CD4-positive, alpha-beta T cell treated with Interleukin-12 subunit alpha and Interleukin-12 subunit beta, for 1 hour (primary cell): ENCODE measurements at regions not wholly inside any gene's neighbourhood (a gene's known extent, or its start where the extent isn't known, plus 50 kb on each side); places are given as distances from the start of the nearest gene placed in this dataset.

Experiments
- DNase-seq: peaks from one replicate; pipeline ENCODE4 v3.0.0-alpha.2; 2020

DNA sequence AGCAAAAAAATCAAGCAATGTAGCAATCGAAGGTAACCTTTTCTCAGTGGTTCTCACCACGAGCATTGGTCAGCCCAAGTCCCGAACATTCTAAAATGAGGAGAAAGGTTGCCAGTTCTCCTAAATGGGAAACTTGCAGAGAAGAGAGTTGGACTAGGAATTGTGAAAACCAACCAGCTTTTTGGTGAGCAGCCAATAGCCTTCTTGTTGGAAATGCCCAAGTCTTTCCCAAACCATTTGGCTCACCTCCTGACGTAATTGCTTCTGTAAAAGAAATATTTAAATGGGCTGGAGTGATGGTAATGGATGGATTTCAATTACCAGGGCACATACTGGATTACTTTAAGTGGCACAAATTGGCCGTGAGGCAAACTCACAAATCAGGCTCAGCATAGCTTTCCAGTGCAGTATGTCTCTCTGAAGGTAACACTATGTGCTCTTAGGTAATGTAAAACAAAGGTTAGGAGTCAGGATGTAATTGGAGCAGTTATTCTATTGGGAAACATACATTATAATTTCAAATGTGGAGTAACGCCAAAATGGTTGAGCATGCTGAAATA lies 423.2 kb downstream of the KLF5 start:
- DNase-seq = no peak

DNA sequence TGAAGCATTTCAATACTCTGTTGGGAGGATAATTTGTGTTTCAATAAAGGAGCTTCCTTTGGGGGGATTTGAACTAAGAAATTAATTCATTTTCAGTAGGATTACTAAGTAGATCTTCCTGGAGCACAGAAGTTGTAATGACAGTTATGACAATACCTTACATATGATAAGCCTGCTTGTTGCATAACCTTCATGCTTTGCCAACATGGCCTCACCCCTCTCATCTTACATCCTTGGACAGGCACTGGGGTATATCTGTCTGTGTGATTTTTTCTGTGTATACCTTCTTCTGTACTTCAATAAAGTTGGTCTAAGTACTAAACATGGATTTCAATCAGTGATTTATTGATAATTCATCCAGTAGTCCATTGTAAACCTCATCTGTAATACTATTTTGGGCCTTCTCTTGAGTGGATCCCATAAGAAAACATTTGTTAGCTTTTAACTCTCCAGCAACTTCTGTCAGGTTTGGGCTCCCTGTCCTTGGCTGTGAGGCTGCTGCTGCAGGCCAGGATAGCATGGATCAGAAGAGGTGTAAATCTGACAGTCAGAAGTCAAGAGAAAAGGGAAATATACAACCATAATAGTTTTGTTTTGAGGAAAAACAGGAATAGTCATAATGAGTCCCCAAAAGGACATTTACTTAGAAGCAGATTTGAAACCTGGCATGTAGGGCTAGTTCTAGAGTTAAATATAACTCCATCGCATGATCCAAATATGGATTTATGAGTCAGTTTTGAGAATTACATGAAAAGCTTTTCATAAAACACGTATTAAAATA lies 422.2 kb downstream of the KLF5 start:
- DNase-seq = no peak

DNA sequence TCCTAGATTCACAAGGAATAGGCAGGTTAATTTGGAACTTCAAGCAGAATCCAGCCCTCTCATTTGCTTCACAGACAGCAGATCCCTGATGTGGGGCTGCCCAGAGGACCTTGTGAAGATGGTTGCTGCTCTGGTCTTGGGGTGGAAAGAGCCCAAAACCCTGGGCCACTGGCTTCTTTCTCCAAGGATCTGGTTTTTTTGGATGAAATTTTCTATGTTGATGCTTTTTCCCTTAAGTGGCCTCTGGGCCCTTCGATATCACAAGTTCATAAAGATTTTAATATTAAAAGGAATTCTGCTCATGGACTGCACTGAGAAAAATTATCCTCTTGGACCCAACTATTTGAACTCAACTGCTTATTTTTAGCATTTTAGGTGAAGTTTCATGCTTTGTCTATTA lies 421.1 kb downstream of the KLF5 start:
- DNase-seq = no peak

DNA sequence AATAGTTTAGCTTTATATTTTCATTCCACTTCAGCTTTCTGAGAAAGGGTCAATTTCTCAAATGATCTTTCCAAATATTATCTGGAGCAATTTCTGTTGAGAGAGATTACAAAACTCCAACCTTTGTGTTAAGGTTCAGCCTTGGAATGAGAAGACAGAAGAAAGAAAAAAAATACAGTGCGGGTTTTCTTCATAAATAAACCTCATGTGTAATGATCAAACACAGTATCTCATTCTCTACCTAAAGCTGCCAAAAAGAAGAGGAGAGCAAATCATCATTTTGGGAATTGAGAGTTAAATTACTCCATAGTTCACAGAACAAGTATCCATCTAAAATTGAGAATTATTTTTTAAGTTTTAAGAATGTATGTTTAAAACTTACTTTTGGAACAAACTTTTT lies 420.5 kb downstream of the KLF5 start:
- no peak for DNase-seq

DNA sequence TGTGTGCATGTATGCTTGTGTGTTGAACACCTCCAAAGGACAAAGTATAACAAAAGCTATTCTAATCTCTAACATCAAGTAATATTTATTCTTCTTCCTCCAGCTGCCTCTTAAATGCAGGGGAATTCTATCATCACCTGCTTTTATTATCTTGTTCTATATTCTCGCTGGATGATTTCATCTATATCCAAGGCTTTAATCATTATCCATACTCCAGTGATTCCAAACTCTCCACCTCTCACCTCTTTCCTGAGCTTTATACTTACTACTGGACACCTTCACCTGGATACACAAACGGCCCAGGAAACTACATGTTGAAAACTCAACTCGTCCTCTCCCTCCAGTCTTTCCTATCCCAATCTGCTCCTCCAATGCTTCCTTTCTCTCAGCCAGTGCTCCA lies 418.6 kb downstream of the KLF5 start:
- no peak for DNase-seq

DNA sequence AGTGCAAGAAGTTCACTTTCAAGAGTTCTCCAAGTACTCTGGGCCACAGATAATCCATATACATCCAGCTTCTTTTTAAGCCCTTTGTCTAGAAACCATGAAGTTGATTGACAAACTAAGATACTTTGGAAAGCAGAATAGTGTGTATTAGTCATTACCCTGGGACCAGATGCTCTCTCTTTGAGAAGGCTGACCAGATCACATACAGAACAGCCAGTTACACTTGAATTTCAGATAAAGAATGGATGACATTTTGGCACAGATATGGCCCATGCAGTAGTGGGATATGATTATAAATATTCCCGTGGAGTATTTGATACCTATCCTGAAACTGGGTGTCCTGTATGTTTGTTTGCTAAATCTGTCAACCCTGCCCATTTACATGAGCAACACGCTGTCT lies 414.2 kb downstream of the KLF5 start:
- no peak for DNase-seq

DNA sequence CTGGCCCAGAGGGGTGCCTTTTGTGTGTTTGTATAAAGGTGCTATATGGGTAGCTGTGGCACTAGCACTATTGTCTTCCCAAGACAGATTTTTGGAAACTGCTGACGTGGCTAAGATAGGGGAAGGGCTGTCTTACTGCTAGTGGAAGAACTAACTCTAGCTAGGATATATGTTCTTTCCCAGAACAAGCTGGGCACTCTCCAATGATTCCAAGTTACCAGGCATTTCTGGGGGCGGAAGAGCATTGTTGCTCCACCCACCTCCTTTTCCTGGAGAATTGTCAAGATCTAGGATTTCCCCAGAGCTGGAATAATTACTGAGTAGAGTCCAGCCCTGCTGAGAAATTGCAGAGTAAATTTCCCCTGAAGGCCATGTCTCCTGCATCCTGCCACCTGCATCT lies 408.3 kb downstream of the KLF5 start:
- no peak for DNase-seq

DNA sequence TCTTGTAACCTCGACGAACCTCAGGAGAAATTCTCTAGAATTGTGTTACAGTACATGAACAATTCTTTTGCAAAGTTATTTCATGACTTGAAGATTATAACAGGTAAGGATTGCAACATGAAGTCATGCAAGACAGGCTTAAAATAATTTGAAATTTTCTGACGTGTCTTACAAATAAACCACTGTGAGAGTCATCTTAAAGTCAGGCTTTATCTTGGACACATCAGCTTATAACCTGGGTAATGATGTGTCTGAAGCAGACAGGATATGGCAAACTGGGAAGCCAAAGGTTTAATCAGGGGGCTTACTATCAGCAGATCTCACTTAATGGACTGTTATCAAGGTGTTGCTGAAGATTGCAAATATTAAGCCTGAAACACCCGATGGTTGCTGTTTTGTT lies 407.8 kb downstream of the KLF5 start:
- no peak for DNase-seq

DNA sequence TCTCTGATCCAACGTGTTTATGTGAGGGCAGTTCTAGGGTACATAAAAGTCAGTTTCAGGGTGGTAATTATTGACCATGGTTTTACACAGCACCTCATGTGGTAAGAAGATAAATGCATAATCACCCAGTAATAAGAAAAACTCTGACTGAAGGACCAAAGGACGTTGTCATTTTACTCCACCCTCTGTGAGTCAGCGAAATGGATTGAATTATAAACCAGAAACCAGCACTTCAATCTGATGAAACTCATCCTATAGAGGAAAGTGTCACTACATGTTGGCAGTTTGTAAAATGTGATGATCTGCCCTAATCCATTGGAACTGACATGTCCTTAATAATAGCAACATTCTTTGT lies 406.8 kb downstream of the KLF5 start:
- no peak for DNase-seq

DNA sequence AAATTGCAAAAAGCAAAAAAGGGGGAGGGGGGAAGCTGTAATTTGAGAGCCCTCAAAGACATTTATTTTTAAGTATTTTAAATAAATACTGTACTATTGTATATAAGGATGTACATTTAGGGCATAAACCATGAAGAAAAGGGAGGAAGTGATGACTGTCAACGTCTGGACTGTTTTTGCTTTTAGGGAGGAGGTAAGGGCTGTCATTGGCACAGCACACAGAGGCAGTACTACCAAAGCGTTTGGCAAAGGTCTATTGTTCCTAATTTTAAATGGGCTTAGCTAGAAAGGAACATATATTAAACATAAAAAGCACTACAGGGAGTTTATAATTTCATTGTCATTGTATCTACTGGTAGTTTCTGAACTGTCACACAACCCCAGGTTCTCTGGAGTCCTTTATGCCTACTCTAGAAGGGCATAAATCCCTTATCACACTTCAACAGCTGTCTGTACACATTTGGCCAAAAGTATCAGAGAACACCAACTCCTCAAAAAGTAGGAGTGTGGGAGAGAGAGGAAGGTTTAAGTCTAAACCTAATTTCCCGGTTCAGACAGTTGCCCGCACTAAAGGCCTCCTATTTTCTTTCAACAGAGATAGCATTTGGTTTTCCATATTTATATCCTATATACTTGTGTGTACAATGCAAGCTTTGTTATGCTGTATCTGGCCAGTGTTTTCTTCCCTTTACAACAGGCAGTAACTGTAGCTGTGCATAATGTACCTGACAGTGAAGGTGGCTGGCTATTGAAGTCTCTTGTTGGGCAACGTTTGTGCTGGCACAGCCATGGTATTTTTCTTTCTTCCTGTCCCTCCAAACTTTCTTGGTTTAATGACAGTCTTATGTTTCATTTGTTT lies 406.2 kb downstream of the KLF5 start:
- DNase-seq = no peak

DNA sequence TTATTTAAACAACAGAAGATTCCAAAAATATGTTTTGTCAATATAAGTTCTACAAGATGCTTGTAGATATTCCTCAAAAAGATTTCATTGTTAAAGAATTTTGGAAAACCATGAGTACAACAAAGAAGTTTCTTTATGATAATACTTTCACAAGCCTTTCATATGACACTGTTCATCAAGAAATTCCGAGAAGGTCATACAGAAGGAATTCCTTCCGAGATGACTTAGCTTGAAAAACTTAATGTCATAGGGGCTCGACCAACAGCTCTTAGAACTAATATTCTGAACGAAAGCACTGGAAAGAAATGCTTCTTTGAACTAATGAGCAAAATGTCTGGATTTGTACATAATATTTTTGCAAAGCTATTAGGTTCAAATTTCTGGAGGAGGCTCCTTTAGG lies 403.4 kb downstream of the KLF5 start:
- DNase-seq = no peak

DNA sequence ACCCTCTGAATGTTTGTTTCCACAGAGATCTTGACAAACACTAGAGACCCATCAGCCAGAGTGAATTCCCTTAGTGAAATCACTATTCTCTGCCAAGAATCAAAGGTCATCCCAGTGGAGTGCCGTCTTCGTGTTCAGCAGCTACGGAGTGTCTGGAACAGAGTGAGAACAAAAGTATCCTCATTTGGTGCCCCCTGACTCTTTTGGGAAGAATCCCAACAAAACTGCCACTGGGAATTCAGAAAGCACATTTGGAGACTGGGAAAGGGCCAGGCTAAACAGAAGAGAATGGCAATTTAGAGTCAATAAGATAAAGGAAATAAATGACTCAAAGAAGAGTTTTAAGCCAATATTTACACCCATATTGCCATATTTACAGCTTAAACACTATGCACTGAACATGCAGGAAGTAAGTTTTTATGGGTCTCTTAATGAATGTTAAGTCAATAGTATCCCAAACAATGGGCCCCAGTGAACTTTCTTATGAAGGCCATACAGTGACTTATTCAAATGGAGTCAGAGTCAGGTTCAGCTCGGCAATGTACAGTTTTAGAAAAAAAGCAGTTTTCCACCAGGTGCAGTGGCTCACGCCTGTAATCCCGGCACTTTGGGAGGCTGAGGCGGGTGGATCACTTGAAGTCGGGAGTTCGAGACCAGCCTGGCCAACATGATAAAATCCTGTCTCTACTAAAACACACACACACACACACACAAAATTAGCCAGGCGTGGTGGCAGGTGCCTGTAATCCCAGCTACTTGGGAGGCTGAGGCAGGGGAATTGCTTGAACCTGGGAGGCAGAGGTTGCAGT lies 392.6 kb downstream of the KLF5 start:
- DNase-seq = no peak

DNA sequence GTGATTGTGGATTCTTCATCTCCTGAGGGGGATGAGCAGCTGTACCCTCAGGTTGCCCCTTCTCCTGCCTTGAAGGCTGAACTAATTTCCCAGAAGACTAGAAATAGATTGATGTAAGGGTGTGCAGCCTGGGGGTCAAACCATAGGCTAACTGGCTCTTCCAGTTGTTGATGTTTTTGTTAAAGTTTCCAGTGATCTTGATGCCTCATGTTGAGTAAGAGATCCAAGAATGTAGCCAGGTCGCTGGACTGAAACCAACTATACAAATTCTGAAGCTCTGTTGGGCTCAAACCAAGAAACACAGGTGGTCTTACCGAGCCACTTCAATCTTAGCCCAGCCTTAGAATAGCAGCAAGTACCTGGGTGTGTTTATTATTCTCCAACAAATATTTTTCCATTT lies 391.8 kb downstream of the KLF5 start:
- no peak for DNase-seq

DNA sequence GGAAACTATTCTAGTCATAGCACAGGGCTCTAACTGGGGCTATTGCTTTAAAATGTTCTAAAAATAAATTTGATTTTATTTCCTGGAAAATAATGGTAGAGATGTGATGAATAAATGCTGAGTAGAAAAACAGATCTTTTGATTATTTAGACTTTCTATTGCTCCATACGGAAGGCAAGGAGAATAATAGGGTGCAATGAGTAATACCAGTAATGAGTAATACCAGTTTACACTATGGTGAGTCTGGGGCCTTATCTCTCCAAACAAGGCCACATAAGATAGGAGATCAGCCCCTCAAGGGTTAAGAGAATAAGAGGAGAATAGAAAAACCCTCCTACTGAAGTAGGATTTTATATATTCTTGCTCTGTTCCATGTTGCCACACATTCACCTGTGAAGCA lies 390.4 kb downstream of the KLF5 start:
- DNase-seq = no peak

DNA sequence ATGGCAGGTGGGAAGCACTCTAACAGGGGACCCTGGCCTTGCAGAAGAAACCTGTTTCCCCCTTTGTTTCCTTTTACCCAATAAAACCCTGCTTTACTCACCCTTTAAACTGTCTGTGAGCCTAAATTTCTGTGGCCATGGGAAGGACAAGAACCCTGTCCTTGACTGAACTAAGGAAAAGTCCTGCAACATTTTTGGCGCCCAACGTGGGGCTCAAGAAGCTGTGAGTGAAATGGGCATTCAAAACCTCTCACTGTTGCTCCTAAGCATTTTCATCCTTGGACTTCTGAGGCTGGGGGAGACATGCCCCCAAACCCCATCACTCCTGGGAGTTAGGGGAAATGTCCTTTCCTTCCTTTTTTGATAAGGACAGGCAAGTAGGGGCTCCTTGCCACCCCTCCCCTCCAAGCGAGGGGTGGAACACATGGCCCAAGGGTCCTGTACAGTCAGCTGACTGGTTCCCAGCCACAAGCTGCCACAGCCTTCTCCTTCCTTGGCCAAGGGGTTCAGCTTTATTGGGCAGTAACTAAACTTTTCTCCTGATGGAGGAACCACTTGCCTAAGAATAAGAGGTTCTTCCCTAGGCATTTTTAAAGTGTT lies 381.6 kb downstream of the KLF5 start:
- DNase-seq = no peak

DNA sequence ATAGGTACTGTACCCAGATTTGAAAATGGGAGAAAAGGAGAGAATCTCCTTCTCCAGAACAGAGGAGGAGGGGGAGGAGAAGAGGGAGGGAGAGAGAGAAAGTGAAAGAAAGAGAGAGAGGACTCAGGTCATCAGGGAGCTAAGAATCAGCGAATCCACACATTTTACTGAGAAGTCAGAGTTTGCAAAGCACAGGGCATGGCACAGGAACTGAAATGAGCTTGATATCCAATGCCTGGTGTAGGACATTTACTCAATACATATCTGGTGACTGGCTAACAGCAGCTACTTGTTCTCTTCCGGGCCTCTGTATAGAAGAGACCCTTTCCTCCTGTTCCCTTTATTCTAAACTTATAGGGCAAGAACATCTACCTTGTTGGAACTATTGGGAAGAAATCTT lies 375.1 kb downstream of the KLF5 start:
- DNase-seq = no peak

DNA sequence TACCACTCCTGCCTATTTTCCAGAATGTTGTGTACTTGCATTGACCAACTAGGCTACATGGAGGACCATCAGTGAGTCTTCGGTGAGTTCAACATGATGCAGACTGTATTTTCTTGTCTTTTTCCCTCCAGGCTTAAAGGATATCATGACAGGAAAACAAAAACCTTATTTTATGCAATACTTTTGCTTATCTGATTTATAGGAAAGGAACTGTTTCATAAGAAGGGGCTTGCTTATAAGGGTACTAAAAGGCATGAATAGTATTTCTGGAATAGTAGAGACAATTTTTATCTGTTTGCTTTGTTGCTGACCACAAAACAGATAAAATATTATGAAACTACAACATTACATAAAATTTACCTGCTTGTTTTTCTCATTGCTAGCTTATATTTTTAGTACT lies 374.7 kb downstream of the KLF5 start:
- DNase-seq = no peak

DNA sequence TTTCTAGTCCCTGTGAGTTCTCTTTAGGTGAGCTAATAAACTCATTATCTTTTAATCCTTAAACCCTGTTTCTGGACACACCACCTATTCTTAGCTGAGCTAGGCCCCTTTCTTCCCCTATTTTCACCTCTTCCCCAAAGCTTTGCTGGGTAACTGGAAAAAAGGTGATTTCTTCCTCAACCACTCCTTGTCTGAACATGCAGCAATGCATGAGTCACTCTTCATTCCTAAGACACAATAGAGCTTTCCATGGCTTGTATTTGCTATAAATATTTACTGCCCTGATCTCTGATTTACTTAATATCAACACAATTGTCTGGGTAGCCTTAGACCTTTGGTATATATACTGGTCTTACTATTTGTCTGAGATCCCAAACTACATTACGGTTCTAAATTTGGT lies 370.9 kb downstream of the KLF5 start:
- no peak for DNase-seq

DNA sequence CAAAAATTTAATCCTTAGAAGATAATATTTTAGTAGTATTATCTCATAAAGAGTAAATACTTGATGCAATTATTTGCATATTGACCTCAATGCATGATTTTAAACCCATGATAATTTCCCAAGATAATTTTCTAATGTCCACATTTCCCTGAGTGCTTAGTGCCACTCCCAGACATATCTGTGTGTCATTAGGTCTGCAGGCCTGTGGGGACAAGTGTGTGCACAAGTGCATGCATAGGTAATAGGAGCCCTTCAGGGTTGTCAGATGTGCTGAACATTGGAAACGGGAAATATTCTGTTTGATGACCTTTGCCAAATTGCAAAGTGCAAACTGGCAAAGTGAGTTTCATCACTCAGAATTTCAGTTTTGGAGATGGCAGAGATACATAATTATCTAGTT lies 369.9 kb downstream of the KLF5 start:
- no peak for DNase-seq

DNA sequence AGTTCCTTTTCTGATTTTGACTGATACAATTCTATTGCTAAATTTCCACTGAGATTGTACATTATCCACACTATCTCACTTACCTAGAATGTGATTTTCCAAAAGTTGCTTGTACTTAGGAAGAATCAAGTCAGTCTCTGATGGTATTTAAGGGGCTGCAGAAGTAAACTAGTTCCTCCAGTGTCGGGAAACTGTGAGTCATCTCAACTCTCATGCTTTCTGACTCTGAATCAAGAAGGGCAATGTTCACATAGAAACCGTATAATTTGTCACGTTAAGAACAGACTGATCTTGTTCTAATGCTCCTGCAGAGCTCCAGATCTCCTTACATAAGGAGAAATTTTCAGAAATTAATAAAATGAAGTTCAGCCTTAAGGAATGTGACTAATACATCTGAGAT lies 369.3 kb downstream of the KLF5 start:
- DNase-seq = no peak

DNA sequence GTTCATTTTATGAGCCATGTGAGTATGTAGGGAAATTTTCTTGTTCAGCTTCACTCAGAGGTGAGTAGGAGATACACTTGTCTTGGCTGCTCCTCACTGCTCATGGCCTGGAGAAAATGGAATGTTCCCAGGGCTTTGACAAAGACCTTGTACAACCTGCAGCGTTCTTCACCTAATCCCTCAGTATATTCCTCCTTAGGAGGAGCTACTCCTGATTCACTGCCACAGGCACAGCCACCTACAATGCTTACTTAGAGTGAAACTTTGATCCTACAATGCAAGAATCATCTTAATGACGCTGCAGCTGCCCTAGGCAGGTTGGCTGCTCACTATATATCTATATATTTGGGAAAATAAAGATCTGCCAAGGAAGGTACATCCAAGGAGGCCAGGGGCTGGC lies 364.2 kb downstream of the KLF5 start:
- no peak for DNase-seq

DNA sequence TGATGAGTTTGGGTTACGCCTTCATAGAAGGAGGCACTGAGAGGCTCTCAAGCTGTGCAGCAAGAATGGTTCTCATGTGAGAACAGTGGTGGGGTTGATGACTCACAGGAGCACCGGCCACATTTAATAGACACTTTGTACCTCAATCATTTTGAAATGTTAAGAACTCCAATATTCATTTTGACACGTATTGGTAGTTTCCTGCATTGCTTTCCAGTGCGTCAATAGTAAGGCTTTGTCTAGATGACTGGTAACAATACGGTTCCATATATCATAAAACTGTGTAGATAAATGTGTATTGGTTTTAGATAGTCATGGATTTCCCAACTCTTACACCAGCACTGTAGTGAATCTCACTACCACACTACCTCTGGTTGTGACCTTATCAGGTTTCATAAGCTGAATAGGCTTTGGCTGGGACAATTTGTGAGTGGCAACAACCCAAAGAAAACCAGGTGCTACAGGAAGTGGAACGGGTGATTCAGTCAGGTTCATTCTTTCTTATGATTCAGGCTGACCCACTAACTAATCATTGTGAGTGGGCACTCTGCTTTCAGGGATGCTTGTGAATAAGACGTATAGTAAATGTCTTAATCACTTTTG lies 362.6 kb downstream of the KLF5 start:
- no peak for DNase-seq

DNA sequence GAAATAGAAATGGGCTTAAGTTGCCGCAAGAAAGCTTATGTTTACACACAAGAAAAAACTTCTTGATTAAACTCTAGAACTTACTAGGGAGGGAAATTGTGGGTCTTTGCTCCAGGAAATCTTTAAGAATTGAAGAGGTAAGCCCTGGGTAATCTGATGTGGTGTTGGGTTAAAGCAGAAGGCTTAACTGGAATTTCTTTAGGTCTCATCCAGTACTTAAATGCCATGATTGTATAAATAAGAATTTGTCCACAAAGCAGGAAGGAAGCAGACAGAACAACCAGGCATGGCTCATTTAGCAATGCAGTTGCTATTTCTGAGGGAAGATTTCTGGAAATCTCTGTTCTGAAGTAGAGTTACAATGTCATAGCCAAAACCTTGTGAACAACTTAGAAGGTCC lies 360.4 kb downstream of the KLF5 start:
- no peak for DNase-seq
